Mesendoderm (in vitro differentiated cells): ENCODE measurements at regions not wholly inside any gene's neighbourhood (a gene's known extent, or its start where the extent isn't known, plus 50 kb on each side); places are given as distances from the start of the nearest gene placed in this dataset.

Experiments used
- DNase-seq: peaks from one replicate; pipeline ENCODE4 v3.0.0; 2013
- H2AK5ac ChIP-seq: 2 replicates; pipeline ENCODE4 v1.6.1; 2013; ENCODE audit warnings: low read length, inconsistent platforms
- H2BK120ac ChIP-seq: 2 replicates; pipeline ENCODE4 v1.6.1; 2013; ENCODE audit warnings: low read depth, mild to moderate bottlenecking, low read length, moderate library complexity, mixed read lengths
- H2BK15ac ChIP-seq: replicated peaks from 2 replicates; pipeline ENCODE4 v1.6.1; 2013; ENCODE audit warnings: low read depth, mild to moderate bottlenecking, moderate library complexity
- H2BK5ac ChIP-seq: 2 replicates; pipeline ENCODE4 v1.6.1; 2013; ENCODE audit warnings: low read length, inconsistent platforms
- H3K18ac ChIP-seq: 2 replicates; pipeline ENCODE4 v1.6.1; 2013; ENCODE audit warnings: mild to moderate bottlenecking, low read length, mixed read lengths
- H3K23ac ChIP-seq: one replicate; pipeline ENCODE4 v1.6.1; 2013; ENCODE audit warnings: low read length
- H3K27ac ChIP-seq: 2 replicates; pipeline ENCODE4 v1.5.1; 2013; ENCODE audit warnings: low read depth, mild to moderate bottlenecking, inconsistent platforms, low read length, moderate library complexity
- H3K27me3 ChIP-seq: 2 replicates; pipeline ENCODE4 v1.6.1; 2013; ENCODE audit warnings: low read length, control low read depth, mild to moderate bottlenecking, inconsistent platforms; ENCODE audit not compliant: insufficient read depth, poor library complexity
- H3K36me3 ChIP-seq: 2 replicates; pipeline ENCODE4 v1.6.1; 2013; ENCODE audit warnings: low read length, inconsistent platforms; ENCODE audit not compliant: control insufficient read depth, insufficient read depth
- H3K4ac ChIP-seq: one replicate; pipeline ENCODE4 v1.6.1; 2013; ENCODE audit warnings: low read depth, mild to moderate bottlenecking, low read length, moderate library complexity
- H3K4me1 ChIP-seq: 2 replicates; pipeline ENCODE4 v1.6.1; 2013; ENCODE audit warnings: low read depth, low read length, inconsistent platforms; ENCODE audit not compliant: control insufficient read depth
- H3K4me2 ChIP-seq: 2 replicates; pipeline ENCODE4 v1.6.1; 2013; ENCODE audit warnings: low read length
- H3K4me3 ChIP-seq: 2 replicates; pipeline ENCODE4 v1.5.1; 2013; ENCODE audit warnings: mild to moderate bottlenecking, low read length
- H3K56ac ChIP-seq: one replicate; pipeline ENCODE4 v1.6.1; 2013; ENCODE audit warnings: low read length
- H3K79me1 ChIP-seq: 2 replicates; pipeline ENCODE4 v1.6.1; 2013; ENCODE audit warnings: low read length, inconsistent platforms
- H3K79me2 ChIP-seq: 2 replicates; pipeline ENCODE4 v1.6.1; 2013; ENCODE audit warnings: mild to moderate bottlenecking, low read length; ENCODE audit not compliant: control insufficient read depth, insufficient read depth
- H3K9ac ChIP-seq: 2 replicates; pipeline ENCODE4 v1.6.1; 2013; ENCODE audit warnings: low read length, inconsistent platforms
- H4K5ac ChIP-seq: one replicate; pipeline ENCODE4 v1.6.1; 2013; ENCODE audit warnings: low read length
- H4K8ac ChIP-seq: one replicate; pipeline ENCODE4 v1.6.1; 2013; ENCODE audit warnings: low read depth, mild to moderate bottlenecking, control low read depth, low read length, moderate library complexity
- WGBS: extraction: QIAGEN DNeasy Blood & Tissue Kit; methylation state at CpG from one replicate; pipeline ENCODE4 v1.1.7; 2013; ENCODE audit warnings: low lambda C conversion rate, missing lambda C conversion rate; ENCODE audit not compliant: insufficient coverage; ENCODE audit errors: extremely low coverage; 5-methylcytosine and 5-hydroxymethylcytosine counted together

DNA sequence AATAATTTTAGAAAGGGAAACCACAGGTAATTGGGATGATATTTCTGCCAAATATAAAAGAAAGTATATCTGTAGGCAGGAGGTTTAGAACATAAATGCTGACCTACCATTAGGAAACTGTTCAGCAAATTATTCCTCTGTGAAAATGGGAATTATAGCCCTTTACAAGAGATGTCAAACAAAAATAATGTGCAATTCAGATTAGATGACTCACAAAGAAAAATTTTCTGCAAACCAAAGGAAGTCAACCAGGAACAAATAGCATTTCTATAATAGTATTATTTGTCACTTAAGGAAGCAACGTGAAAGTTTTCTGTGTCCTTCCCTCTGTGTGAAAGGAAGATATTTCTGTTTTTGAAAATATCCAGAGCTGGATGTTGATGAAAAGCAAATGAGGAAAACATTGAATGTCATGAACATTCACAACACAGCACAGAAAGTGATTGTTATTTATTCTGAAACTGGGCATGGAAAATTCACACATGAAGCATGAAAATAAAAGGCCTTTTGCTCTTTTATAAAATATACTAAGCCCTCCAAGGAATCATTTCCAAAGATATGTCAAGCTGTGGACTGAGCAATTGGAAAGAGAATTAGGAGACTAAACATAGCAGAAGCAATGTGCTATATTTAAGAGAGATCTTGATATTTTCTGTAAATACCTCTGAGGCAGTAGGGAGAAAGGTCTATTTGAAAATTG is 57.9 kb upstream of the SPHKAP start:
- Histone ChIP-seq H2AK5ac (no peak overlapping the region), H2BK5ac (no peak overlapping the region), H2BK15ac (no peak overlapping the region), H3K4me1 (no peaks in the 10 kb centered on the region), H3K23ac (no peak overlapping the region), H3K4ac (no peak overlapping the region), H3K4me2 (no peak overlapping the region), H3K56ac (no peak overlapping the region), H3K18ac (no peak overlapping the region), H3K79me2 (no peaks in the 10 kb centered on the region), H4K8ac (no peak overlapping the region), H3K9ac (no peak overlapping the region), H3K36me3 (no peaks in the 10 kb centered on the region), H2BK120ac (no peak overlapping the region), H4K5ac (no peak overlapping the region), H3K4me3 (no peak overlapping the region), H3K79me1 (no peaks in the 10 kb centered on the region), H3K27ac (no peak overlapping the region), H3K27me3 (no peaks in the 10 kb centered on the region)
- no peak for DNase-seq
- no CpG with 5 or more reads among the region's 1 CpG for WGBS
